ENCODE measurements at regions not wholly inside any gene's neighbourhood (a gene's known extent, or its start where the extent isn't known, plus 50 kb on each side); places are given as distances from the start of the nearest gene placed in this dataset.

- peaks cover 0 to 88% (median 72%) of the 10 kb centered on the region in 4 experiments for H3K27me3 ChIP-seq (replicated peaks in 1 of 4; ENCODE audit: control extremely low read depth in 1 of 4, control insufficient read depth in 3 of 4, insufficient read depth in 4 of 4, low read length in 3 of 4)
- TF ChIP-seq CTCF (IDR thresholded peaks at IDR 0.05) = no peak
- TF ChIP-seq EZH2 (IDR thresholded peaks at IDR 0.05; ENCODE audit: borderline replicate concordance, insufficient read depth, low read depth, low read length, poor library complexity, severe bottlenecking) = no peak
- peaks cover 3% of the 10 kb centered on the region for H3K4me1 Mint-ChIP-seq
- H3K27ac Mint-ChIP-seq = no peak overlapping the region
- no peak overlapping the region for H3K4me2 ChIP-seq (replicated peaks; ENCODE audit: low read depth, low read length, poor library complexity, severe bottlenecking)
- no peak overlapping the region for H3K27ac ChIP-seq (ENCODE audit: low read length in 2 of 2)
- ATAC-seq (ENCODE audit: low read depth) (no peak), DNase-seq (no peak)
- intact Hi-C loops (cut with micrococcal nuclease) = no loop called here
- ChIA-PET POLR2A (no interaction called here), CTCF (no interaction called here)
- 42% methylated on average over 10 of the region's 12 CpGs for WGBS (ENCODE audit: insufficient coverage)
- peaks cover 0 to 46% (median 10%) of the 10 kb centered on the region in 3 donors for H3K9me3 ChIP-seq (ENCODE audit: control extremely low read depth in 1 of 3, control insufficient read depth in 2 of 3, insufficient read depth in 1 of 3, low read length in 2 of 3)
- H3K79me2 ChIP-seq (ENCODE audit: control insufficient read depth, insufficient read depth, low read length) = no peaks in the 10 kb centered on the region
- H3K9ac ChIP-seq (ENCODE audit: low read length) = no peak overlapping the region
- H3K9me3 Mint-ChIP-seq (ENCODE audit: insufficient read depth) = no peaks in the 10 kb centered on the region
- no peak overlapping the region for H3K4me3 ChIP-seq (ENCODE audit: control extremely low read depth in 1 of 5, extremely low read depth in 1 of 5, insufficient read depth in 1 of 5, low read depth in 2 of 5, low read length in 4 of 5)
- no peak overlapping the region for H2AFZ ChIP-seq (ENCODE audit: insufficient read depth, low read depth, low read length, poor library complexity, severe bottlenecking)
- H3K36me3 ChIP-seq (replicated peaks in 1 of 2; ENCODE audit: control extremely low read depth in 1 of 2, control insufficient read depth in 1 of 2, extremely low read depth in 1 of 2, insufficient read depth in 2 of 2, low read length in 1 of 2) = no peaks in the 10 kb centered on the region
- peaks cover 85% of the 10 kb centered on the region for H3K27me3 Mint-ChIP-seq
- peaks cover 0 to 9% of the 10 kb centered on the region in 2 donors for H3K4me1 ChIP-seq (ENCODE audit: control insufficient read depth in 2 of 2, insufficient read depth in 2 of 2, low read length in 2 of 2)
- no peak overlapping the region for H3K4me3 Mint-ChIP-seq
- no peaks in the 10 kb centered on the region for H4K20me1 ChIP-seq (ENCODE audit: control insufficient read depth, insufficient read depth, low read length, poor library complexity, severe bottlenecking)
Observed at GRCh38 chr6:28768187-28768913, 155.4 kb downstream of the TRIM27 start.

GRCh38 chr6:28769626-28770402, 154.0 kb downstream of the TRIM27 start:
- Histone ChIP-seq H3K9ac (ENCODE audit: low read length) (no peak overlapping the region), H3K4me2 (replicated peaks; ENCODE audit: low read depth, low read length, poor library complexity, severe bottlenecking) (no peak overlapping the region), H3K27me3 (replicated peaks in 1 of 4; ENCODE audit: control extremely low read depth in 1 of 4, control insufficient read depth in 3 of 4, insufficient read depth in 4 of 4, low read length in 3 of 4) (peaks cover 0 to 92% (median 80%) of the 10 kb centered on the region in 4 experiments), H2AFZ (ENCODE audit: insufficient read depth, low read depth, low read length, poor library complexity, severe bottlenecking) (no peak overlapping the region), H3K36me3 (replicated peaks in 1 of 2; ENCODE audit: control extremely low read depth in 1 of 2, control insufficient read depth in 1 of 2, extremely low read depth in 1 of 2, insufficient read depth in 2 of 2, low read length in 1 of 2) (no peaks in the 10 kb centered on the region), H3K27ac (ENCODE audit: low read length in 2 of 2) (no peak overlapping the region), H3K4me1 (ENCODE audit: control insufficient read depth in 2 of 2, insufficient read depth in 2 of 2, low read length in 2 of 2) (peaks cover 0 to 9% of the 10 kb centered on the region in 2 donors), H4K20me1 (ENCODE audit: control insufficient read depth, insufficient read depth, low read length, poor library complexity, severe bottlenecking) (no peaks in the 10 kb centered on the region), H3K9me3 (ENCODE audit: control extremely low read depth in 1 of 3, control insufficient read depth in 2 of 3, insufficient read depth in 1 of 3, low read length in 2 of 3) (peaks cover 0 to 52% (median 20%) of the 10 kb centered on the region in 3 donors), H3K4me3 (ENCODE audit: control extremely low read depth in 1 of 5, extremely low read depth in 1 of 5, insufficient read depth in 1 of 5, low read depth in 2 of 5, low read length in 4 of 5) (no peak overlapping the region), H3K79me2 (ENCODE audit: control insufficient read depth, insufficient read depth, low read length) (no peaks in the 10 kb centered on the region)
- Mint-ChIP-seq H3K4me1 (peaks cover 3% of the 10 kb centered on the region), H3K4me3 (no peak overlapping the region), H3K27me3 (peaks cover 92% of the 10 kb centered on the region), H3K9me3 (ENCODE audit: insufficient read depth) (peaks cover 1% of the 10 kb centered on the region), H3K27ac (no peak overlapping the region)
- 27% methylated on average over 20 of the region's 20 CpGs for WGBS (ENCODE audit: insufficient coverage)
- DNase-seq (no peak), ATAC-seq (ENCODE audit: low read depth) (no peak)
- intact Hi-C loops (cut with micrococcal nuclease) = loop anchor here (5.0 kb wide), 1 partner anchor 37 kb away; no protein-coding TSS in a partner anchor
- POLR2A ChIA-PET = no interaction called here
- CTCF ChIA-PET = no interaction called here
- no peak for TF ChIP-seq CTCF (IDR thresholded peaks at IDR 0.05)
- TF ChIP-seq EZH2 (IDR thresholded peaks at IDR 0.05; ENCODE audit: borderline replicate concordance, insufficient read depth, low read depth, low read length, poor library complexity, severe bottlenecking) = no peak

All from B cell (primary cell).